GM20000 (cell line): ENCODE measurements at regions not wholly inside any gene's neighbourhood (a gene's known extent, or its start where the extent isn't known, plus 50 kb on each side); places are given as distances from the start of the nearest gene placed in this dataset.

Experiments used
- DNase-seq: peaks from one replicate; pipeline ENCODE4 v3.0.0; 2012; ENCODE audit warnings: low spot score
- CTCF ChIP-seq: IDR thresholded peaks from 2 replicates; pipeline ENCODE4 v1.5.1; 2012; ENCODE audit warnings: mild to moderate bottlenecking, control low read depth; ENCODE audit errors: extremely low read depth, missing control alignments

GRCh38 chr17:13310858-13311257, 290.9 kb downstream of the HS3ST3A1 start:
- no peak for TF ChIP-seq CTCF
- DNase-seq = no peak

- DNase-seq = no peak
- no peak for TF ChIP-seq CTCF
These were observed 288.6 kb upstream of the ELAC2 start for GRCh38 chr17:13306310-13306962.

- TF ChIP-seq CTCF = no peak
- DNase-seq = no peak
These were observed 285.2 kb upstream of the ELAC2 start for GRCh38 chr17:13302983-13303382.

- no peak for TF ChIP-seq CTCF
- DNase-seq = no peak
These were observed 284.6 kb upstream of the ELAC2 start for GRCh38 chr17:13302419-13302818.

GRCh38 chr17:13297183-13297582, 279.4 kb upstream of the ELAC2 start:
- no peak for TF ChIP-seq CTCF
- DNase-seq = no peak

- DNase-seq = no peak
- no peak for TF ChIP-seq CTCF
These were observed 275.6 kb upstream of the ELAC2 start for GRCh38 chr17:13293421-13293820.

GRCh38 chr17:13292291-13292690, 274.5 kb upstream of the ELAC2 start:
- no peak for TF ChIP-seq CTCF
- no peak for DNase-seq
